Neural cell (in vitro differentiated cells): ENCODE measurements at regions not wholly inside any gene's neighbourhood (a gene's known extent, or its start where the extent isn't known, plus 50 kb on each side); places are given as distances from the start of the nearest gene placed in this dataset.
"Not testable (repeated sequence)": the region's sequence is repeated elsewhere in the genome, so short reads cannot be mapped to it uniquely, and the experiment has no call there.

Experiments
- H2AFZ ChIP-seq: fragments of 200-600, 300-800 bp; sonication (generic), shearing (Covaris generic); 2 replicates; pipeline ENCODE4 v1.6.0; 2014; ENCODE audit warnings: low read depth, mild to moderate bottlenecking, antibody characterized with exemption, low read length, moderate library complexity
- H3F3A ChIP-seq: fragments of 200-600 bp; shearing (Covaris generic); 2 replicates; pipeline ENCODE4 v1.6.1; 2016; ENCODE audit warnings: mild to moderate bottlenecking, moderate library complexity, mixed read lengths, antibody characterized with exemption, low read length; ENCODE audit not compliant: insufficient read depth, poor library complexity, severe bottlenecking
- H3K27ac ChIP-seq: fragments of 200-600, 300-800 bp; sonication (generic), shearing (Covaris generic); 2 replicates; pipeline ENCODE4 v1.5.1; 2014; ENCODE audit warnings: mild to moderate bottlenecking, low read length, moderate library complexity
- H3K27me3 ChIP-seq: fragments of 300-800, 200-600 bp; sonication (generic), shearing (Covaris generic); 2 replicates; pipeline ENCODE4 v1.6.0; 2014; ENCODE audit warnings: mild to moderate bottlenecking, low read depth, low read length, moderate library complexity; ENCODE audit not compliant: insufficient read depth
- H3K36me3 ChIP-seq: fragments of 300-800, 200-600 bp; sonication (generic), shearing (Covaris generic); 2 replicates; pipeline ENCODE4 v1.5.1; 2014; ENCODE audit warnings: mild to moderate bottlenecking, antibody characterized with exemption, low read length, moderate library complexity; ENCODE audit not compliant: insufficient read depth
- H3K4me2 ChIP-seq: fragments of 300-800, 200-600 bp; sonication (generic), shearing (Covaris generic); 2 replicates; pipeline ENCODE4 v1.6.0; 2014; ENCODE audit warnings: mild to moderate bottlenecking, low read length
- H3K4me3 ChIP-seq: fragments of 300-800, 200-600 bp; sonication (generic), shearing (Covaris generic); 2 replicates; pipeline ENCODE4 v1.5.1; 2014; ENCODE audit warnings: mild to moderate bottlenecking, low read length, moderate library complexity
- H3K79me2 ChIP-seq: fragments of 200-600 bp; shearing (Covaris generic); replicated peaks from 2 replicates; pipeline ENCODE4 v1.6.0; 2014; ENCODE audit warnings: mild to moderate bottlenecking, low read length, moderate library complexity; ENCODE audit not compliant: insufficient read depth
- H3K9ac ChIP-seq: fragments of 300-800, 200-600 bp; sonication (generic), shearing (Covaris generic); 2 replicates; pipeline ENCODE4 v1.6.1; 2016; ENCODE audit warnings: mild to moderate bottlenecking, low read length, mixed read lengths
- H3K9me2 ChIP-seq: fragments of 200-600 bp; shearing (Covaris generic); 2 replicates; pipeline ENCODE4 v1.6.1; 2016; ENCODE audit warnings: mild to moderate bottlenecking, low read length, mixed read lengths; ENCODE audit not compliant: insufficient read depth
- H3K9me3 ChIP-seq: fragments of 200-600, 300-800 bp; sonication (generic), shearing (Covaris generic); 2 replicates; pipeline ENCODE4 v1.6.1; 2016; ENCODE audit warnings: mild to moderate bottlenecking, mixed run types, low read length, moderate library complexity, mixed read lengths
- H4K20me1 ChIP-seq: fragments of 200-600 bp; shearing (Covaris generic); 2 replicates; pipeline ENCODE4 v1.6.1; 2016; ENCODE audit warnings: mild to moderate bottlenecking, mixed run types; ENCODE audit not compliant: insufficient read depth
- EP300 ChIP-seq: fragments of 450-650 bp; conservative IDR thresholded peaks from 2 replicates; pipeline ENCODE4 v1.6.1; 2014; ENCODE audit warnings: antibody characterized with exemption, mild to moderate bottlenecking, moderate library complexity; ENCODE audit not compliant: poor library complexity, severe bottlenecking
- EZH2 ChIP-seq: fragments of 200-600, 300-800 bp; shearing (Covaris generic), sonication (generic); IDR thresholded peaks from 2 replicates; pipeline ENCODE4 v1.6.1; 2014; ENCODE audit warnings: antibody characterized with exemption, low read length, borderline replicate concordance, mild to moderate bottlenecking; ENCODE audit not compliant: insufficient read depth, poor library complexity, severe bottlenecking
- MXI1 ChIP-seq: fragments of 450-650 bp; conservative IDR thresholded peaks from 2 replicates; pipeline ENCODE4 v1.6.1; 2014; ENCODE audit warnings: antibody characterized with exemption, mild to moderate bottlenecking; ENCODE audit not compliant: poor library complexity, severe bottlenecking
- POLR2AphosphoS5 ChIP-seq: IDR thresholded peaks from 2 replicates; pipeline ENCODE4 v1.6.1; 2012
- RAD21 ChIP-seq: fragments of 450-650 bp; conservative IDR thresholded peaks from 2 replicates; pipeline ENCODE4 v1.6.1; 2014; ENCODE audit warnings: antibody characterized with exemption, mild to moderate bottlenecking, moderate library complexity
- SMC3 ChIP-seq: fragments of 450-650 bp; conservative IDR thresholded peaks from 2 replicates; pipeline ENCODE4 v1.6.1; 2014; ENCODE audit warnings: antibody characterized with exemption, mild to moderate bottlenecking, moderate library complexity; ENCODE audit not compliant: poor library complexity
- TAF1 ChIP-seq: IDR thresholded peaks from 2 replicates; pipeline ENCODE4 v1.6.1; 2012; ENCODE audit warnings: low read depth
- TF ChIP-seq, protein P1 (sequence below): IDR thresholded peaks from 2 replicates; pipeline ENCODE4 v1.6.1; 2012; ENCODE audit warnings: borderline replicate concordance
- TF ChIP-seq, protein P2 (sequence below): fragments of 450-650 bp; IDR thresholded peaks from 2 replicates; pipeline ENCODE4 v1.5.1; 2014; ENCODE audit warnings: antibody characterized with exemption, mild to moderate bottlenecking, moderate library complexity; ENCODE audit not compliant: poor library complexity, severe bottlenecking

DNA sequence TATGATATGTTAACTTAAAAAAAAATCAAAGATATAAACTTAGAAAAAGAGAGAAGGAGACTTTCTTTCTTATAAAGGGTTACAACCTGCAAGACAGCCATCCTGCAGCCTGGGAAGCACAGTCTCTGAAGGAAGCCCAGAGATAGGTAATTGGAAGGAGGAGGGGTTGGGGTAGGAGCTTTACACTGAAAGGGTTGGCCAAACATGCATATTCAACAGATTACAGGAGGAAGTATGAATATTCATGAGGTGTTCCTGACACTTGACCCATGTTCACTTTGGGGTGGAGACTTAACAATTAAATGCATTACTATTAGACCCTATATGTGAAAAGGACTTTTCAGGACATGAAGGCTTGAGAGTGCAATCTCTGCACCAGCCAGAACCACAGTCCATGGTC, 71.7 kb upstream of the CDH2 start:
- no peaks in the 10 kb centered on the region for H3K79me2 ChIP-seq
- H4K20me1 ChIP-seq, result no peaks in the 10 kb centered on the region
- H3K27ac ChIP-seq, result no peak overlapping the region
- no peaks in the 10 kb centered on the region for H3F3A ChIP-seq
- H3K9me3 ChIP-seq, result no peaks in the 10 kb centered on the region
- H3K36me3 ChIP-seq, result no peaks in the 10 kb centered on the region
- H2AFZ ChIP-seq, result no peak overlapping the region
- no peak overlapping the region for H3K4me3 ChIP-seq
- TF ChIP-seq EP300, result no peak
- no peak for TF ChIP-seq POLR2AphosphoS5
- TF ChIP-seq RAD21, result no peak
- no peak for TF ChIP-seq TAF1
- TF ChIP-seq, protein P1, sequence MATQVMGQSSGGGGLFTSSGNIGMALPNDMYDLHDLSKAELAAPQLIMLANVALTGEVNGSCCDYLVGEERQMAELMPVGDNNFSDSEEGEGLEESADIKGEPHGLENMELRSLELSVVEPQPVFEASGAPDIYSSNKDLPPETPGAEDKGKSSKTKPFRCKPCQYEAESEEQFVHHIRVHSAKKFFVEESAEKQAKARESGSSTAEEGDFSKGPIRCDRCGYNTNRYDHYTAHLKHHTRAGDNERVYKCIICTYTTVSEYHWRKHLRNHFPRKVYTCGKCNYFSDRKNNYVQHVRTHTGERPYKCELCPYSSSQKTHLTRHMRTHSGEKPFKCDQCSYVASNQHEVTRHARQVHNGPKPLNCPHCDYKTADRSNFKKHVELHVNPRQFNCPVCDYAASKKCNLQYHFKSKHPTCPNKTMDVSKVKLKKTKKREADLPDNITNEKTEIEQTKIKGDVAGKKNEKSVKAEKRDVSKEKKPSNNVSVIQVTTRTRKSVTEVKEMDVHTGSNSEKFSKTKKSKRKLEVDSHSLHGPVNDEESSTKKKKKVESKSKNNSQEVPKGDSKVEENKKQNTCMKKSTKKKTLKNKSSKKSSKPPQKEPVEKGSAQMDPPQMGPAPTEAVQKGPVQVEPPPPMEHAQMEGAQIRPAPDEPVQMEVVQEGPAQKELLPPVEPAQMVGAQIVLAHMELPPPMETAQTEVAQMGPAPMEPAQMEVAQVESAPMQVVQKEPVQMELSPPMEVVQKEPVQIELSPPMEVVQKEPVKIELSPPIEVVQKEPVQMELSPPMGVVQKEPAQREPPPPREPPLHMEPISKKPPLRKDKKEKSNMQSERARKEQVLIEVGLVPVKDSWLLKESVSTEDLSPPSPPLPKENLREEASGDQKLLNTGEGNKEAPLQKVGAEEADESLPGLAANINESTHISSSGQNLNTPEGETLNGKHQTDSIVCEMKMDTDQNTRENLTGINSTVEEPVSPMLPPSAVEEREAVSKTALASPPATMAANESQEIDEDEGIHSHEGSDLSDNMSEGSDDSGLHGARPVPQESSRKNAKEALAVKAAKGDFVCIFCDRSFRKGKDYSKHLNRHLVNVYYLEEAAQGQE, result no peak
- TF ChIP-seq MXI1, result no peak
- TF ChIP-seq, protein P2, sequence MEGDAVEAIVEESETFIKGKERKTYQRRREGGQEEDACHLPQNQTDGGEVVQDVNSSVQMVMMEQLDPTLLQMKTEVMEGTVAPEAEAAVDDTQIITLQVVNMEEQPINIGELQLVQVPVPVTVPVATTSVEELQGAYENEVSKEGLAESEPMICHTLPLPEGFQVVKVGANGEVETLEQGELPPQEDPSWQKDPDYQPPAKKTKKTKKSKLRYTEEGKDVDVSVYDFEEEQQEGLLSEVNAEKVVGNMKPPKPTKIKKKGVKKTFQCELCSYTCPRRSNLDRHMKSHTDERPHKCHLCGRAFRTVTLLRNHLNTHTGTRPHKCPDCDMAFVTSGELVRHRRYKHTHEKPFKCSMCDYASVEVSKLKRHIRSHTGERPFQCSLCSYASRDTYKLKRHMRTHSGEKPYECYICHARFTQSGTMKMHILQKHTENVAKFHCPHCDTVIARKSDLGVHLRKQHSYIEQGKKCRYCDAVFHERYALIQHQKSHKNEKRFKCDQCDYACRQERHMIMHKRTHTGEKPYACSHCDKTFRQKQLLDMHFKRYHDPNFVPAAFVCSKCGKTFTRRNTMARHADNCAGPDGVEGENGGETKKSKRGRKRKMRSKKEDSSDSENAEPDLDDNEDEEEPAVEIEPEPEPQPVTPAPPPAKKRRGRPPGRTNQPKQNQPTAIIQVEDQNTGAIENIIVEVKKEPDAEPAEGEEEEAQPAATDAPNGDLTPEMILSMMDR, result no peak
- no peak for TF ChIP-seq EZH2
- TF ChIP-seq SMC3, result no peak
- H3K4me2 ChIP-seq, result no peak overlapping the region
- no peaks in the 10 kb centered on the region for H3K27me3 ChIP-seq
- no peaks in the 10 kb centered on the region for H3K9me2 ChIP-seq
- no peak overlapping the region for H3K9ac ChIP-seq

- H3K4me3 ChIP-seq, H3K9me3 ChIP-seq, H3K4me2 ChIP-seq: not testable (repeated sequence)
Measured at GRCh38 chr18:28240626-28241025, 63.7 kb upstream of the CDH2 start.

DNA sequence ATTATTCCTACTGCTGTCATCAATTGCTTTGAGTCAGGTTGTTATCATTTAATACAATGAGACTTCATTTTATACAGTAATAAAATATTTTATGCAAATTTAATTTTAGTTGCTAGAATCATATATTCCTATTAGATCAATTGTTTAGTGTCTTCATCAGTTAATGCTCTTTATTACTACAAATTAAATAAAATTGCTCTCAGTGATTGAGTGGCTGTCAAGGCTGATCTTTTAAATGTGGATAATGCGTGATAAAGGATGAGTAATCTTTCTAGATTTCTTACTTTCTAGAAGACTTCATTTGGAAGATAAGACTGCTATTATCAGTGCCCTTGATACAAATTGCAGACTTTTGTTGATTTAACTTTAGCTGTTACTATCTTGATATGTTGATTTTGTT, 59.6 kb upstream of the CDH2 start:
- H3K36me3 ChIP-seq, result no peaks in the 10 kb centered on the region
- no peaks in the 10 kb centered on the region for H3K9me3 ChIP-seq
- no peak overlapping the region for H3K27ac ChIP-seq
- H3K79me2 ChIP-seq, result no peaks in the 10 kb centered on the region
- H3K9ac ChIP-seq, result no peak overlapping the region
- no peaks in the 10 kb centered on the region for H3K27me3 ChIP-seq
- no peak overlapping the region for H2AFZ ChIP-seq
- no peaks in the 10 kb centered on the region for H3F3A ChIP-seq
- TF ChIP-seq, protein P1, result no peak
- TF ChIP-seq, protein P2, result no peak
- no peak for TF ChIP-seq TAF1
- TF ChIP-seq POLR2AphosphoS5, result no peak
- no peak for TF ChIP-seq EZH2
- no peak for TF ChIP-seq EP300
- TF ChIP-seq SMC3, result no peak
- TF ChIP-seq MXI1, result no peak
- H3K9me2 ChIP-seq, result no peaks in the 10 kb centered on the region
- H3K4me3 ChIP-seq, result no peak overlapping the region
- no peak overlapping the region for H3K4me2 ChIP-seq
- H4K20me1 ChIP-seq, result no peaks in the 10 kb centered on the region

More at GRCh38 chr18:28240626-28241025, 63.7 kb upstream of the CDH2 start:
- H2AFZ ChIP-seq, H4K20me1 ChIP-seq, H3K36me3 ChIP-seq, H3K9me2 ChIP-seq, H3F3A ChIP-seq, H3K27ac ChIP-seq, H3K79me2 ChIP-seq, H3K9ac ChIP-seq, H3K27me3 ChIP-seq: not testable (repeated sequence)
